HFFc6 (cell line): ENCODE measurements at regions not wholly inside any gene's neighbourhood (a gene's known extent, or its start where the extent isn't known, plus 50 kb on each side); places are given as distances from the start of the nearest gene placed in this dataset.

ENCODE experiments used
- DNase-seq: peaks from one replicate; pipeline ENCODE4 v3.0.0-alpha.2; 2018
- H3K27ac Mint-ChIP-seq: 2 replicates; pipeline ENCODE4 v1.8.0; 2020; ENCODE audit warnings: mild to moderate bottlenecking, mixed read lengths
- H3K27me3 Mint-ChIP-seq: 2 replicates; pipeline ENCODE4 v1.8.0; 2021; ENCODE audit warnings: mild to moderate bottlenecking, moderate library complexity, mixed read lengths; ENCODE audit not compliant: insufficient read depth
- H3K36me3 Mint-ChIP-seq: 2 replicates; pipeline ENCODE4 v1.8.0; 2021; ENCODE audit warnings: low read depth, mixed read lengths
- H3K4me1 Mint-ChIP-seq: 2 replicates; pipeline ENCODE4 v1.8.0; 2020; ENCODE audit warnings: low read depth, mixed read lengths
- H3K4me3 Mint-ChIP-seq: 2 replicates; pipeline ENCODE4 v1.8.0; 2020; ENCODE audit warnings: mild to moderate bottlenecking, moderate library complexity, mixed read lengths
- H3K9me3 Mint-ChIP-seq: 2 replicates; pipeline ENCODE4 v1.8.0; 2020; ENCODE audit warnings: mild to moderate bottlenecking, mixed read lengths
- CTCF ChIP-seq: fragments of 200-600 bp; sonication (generic); IDR thresholded peaks from 2 replicates; pipeline ENCODE4 v1.5.0; 2021; ENCODE audit warnings: antibody characterized with exemption, mild to moderate bottlenecking

- no peak overlapping the region for H3K4me3 Mint-ChIP-seq
- no peaks in the 10 kb centered on the region; the same call in 1 of the 2 replicates for H3K27me3 Mint-ChIP-seq
Measured at GRCh38 chr6:168139121-168139520, 60.1 kb upstream of the FRMD1 start.

GRCh38 chr6:168138436-168138835 is 59.4 kb upstream of the FRMD1 start:
- DNase-seq, result no peak
- Mint-ChIP-seq H3K4me1 (no peaks in the 10 kb centered on the region), H3K36me3 (no peaks in the 10 kb centered on the region), H3K4me3 (no peak overlapping the region), H3K27me3 (no peaks in the 10 kb centered on the region; the same call in 1 of the 2 replicates), H3K27ac (no peak overlapping the region), H3K9me3 (no peaks in the 10 kb centered on the region; the same call in 1 of the 2 replicates)
- TF ChIP-seq CTCF, result no peak

More at GRCh38 chr6:168139121-168139520, 60.1 kb upstream of the FRMD1 start:
- no peak for DNase-seq
- H3K9me3 Mint-ChIP-seq, result no peaks in the 10 kb centered on the region; the same call in 1 of the 2 replicates
- H3K4me1 Mint-ChIP-seq, result no peaks in the 10 kb centered on the region
- no peak overlapping the region for H3K27ac Mint-ChIP-seq
- no peak for TF ChIP-seq CTCF
- H3K36me3 Mint-ChIP-seq, result no peaks in the 10 kb centered on the region

GRCh38 chr6:168137024-168137423 is 58.0 kb upstream of the FRMD1 start:
- H3K9me3 Mint-ChIP-seq, result peaks cover 3% of the 10 kb centered on the region; the same call in 1 of the 2 replicates
- no peaks in the 10 kb centered on the region for H3K36me3 Mint-ChIP-seq
- no peak overlapping the region for H3K27ac Mint-ChIP-seq
- no peaks in the 10 kb centered on the region; the same call in 1 of the 2 replicates for H3K27me3 Mint-ChIP-seq
- peaks cover 8% of the 10 kb centered on the region; the same call in 1 of the 2 replicates for H3K4me1 Mint-ChIP-seq
- TF ChIP-seq CTCF, result no peak
- DNase-seq, result no peak
- no peak overlapping the region for H3K4me3 Mint-ChIP-seq

- Mint-ChIP-seq H3K9me3 (peaks cover 5% of the 10 kb centered on the region; the same call in 1 of the 2 replicates), H3K36me3 (no peaks in the 10 kb centered on the region), H3K27ac (no peak overlapping the region), H3K4me3 (no peak overlapping the region), H3K27me3 (no peaks in the 10 kb centered on the region; the same call in 1 of the 2 replicates), H3K4me1 (peaks cover 8% of the 10 kb centered on the region; the same call in 1 of the 2 replicates)
- TF ChIP-seq CTCF, result no peak
- DNase-seq, result no peak
Measured at GRCh38 chr6:168136622-168137021, 57.6 kb upstream of the FRMD1 start.

GRCh38 chr6:168136001-168136400 is 57.0 kb upstream of the FRMD1 start:
- no peak overlapping the region for H3K27ac Mint-ChIP-seq
- peaks cover 8% of the 10 kb centered on the region; the same call in 1 of the 2 replicates for H3K4me1 Mint-ChIP-seq
- peaks cover 9% of the 10 kb centered on the region; the same call in 1 of the 2 replicates for H3K9me3 Mint-ChIP-seq
- no peak for DNase-seq
- no peak overlapping the region for H3K4me3 Mint-ChIP-seq
- no peak for TF ChIP-seq CTCF
- H3K36me3 Mint-ChIP-seq, result no peaks in the 10 kb centered on the region
- H3K27me3 Mint-ChIP-seq, result no peaks in the 10 kb centered on the region; the same call in 1 of the 2 replicates
